AG09319 (cell line): ENCODE measurements at regions not wholly inside any gene's neighbourhood (a gene's known extent, or its start where the extent isn't known, plus 50 kb on each side); places are given as distances from the start of the nearest gene placed in this dataset.
"Not testable (repeated sequence)": the region's sequence is repeated elsewhere in the genome, so short reads cannot be mapped to it uniquely, and the experiment has no call there.

Experiments used
- DNase-seq: peaks from one replicate; pipeline ENCODE4 v3.0.0-alpha.2; 2010; ENCODE audit warnings: low read depth; ENCODE audit errors: extremely low read depth
- CTCF ChIP-seq: IDR thresholded peaks from 2 replicates; pipeline ENCODE4 v1.5.1; 2011; ENCODE audit warnings: low read depth, mild to moderate bottlenecking, inconsistent platforms, low read length, moderate library complexity

- no peak for TF ChIP-seq CTCF
- no peak for DNase-seq
Observed at GRCh38 chr5:108515517-108516105, 133.7 kb upstream of the FBXL17 start.

GRCh38 chr5:108508979-108509378, 127.1 kb upstream of the FBXL17 start:
- TF ChIP-seq CTCF = no peak
- no peak for DNase-seq

GRCh38 chr5:108507631-108508030, 125.7 kb upstream of the FBXL17 start:
- no peak for TF ChIP-seq CTCF
- DNase-seq = no peak

DNA sequence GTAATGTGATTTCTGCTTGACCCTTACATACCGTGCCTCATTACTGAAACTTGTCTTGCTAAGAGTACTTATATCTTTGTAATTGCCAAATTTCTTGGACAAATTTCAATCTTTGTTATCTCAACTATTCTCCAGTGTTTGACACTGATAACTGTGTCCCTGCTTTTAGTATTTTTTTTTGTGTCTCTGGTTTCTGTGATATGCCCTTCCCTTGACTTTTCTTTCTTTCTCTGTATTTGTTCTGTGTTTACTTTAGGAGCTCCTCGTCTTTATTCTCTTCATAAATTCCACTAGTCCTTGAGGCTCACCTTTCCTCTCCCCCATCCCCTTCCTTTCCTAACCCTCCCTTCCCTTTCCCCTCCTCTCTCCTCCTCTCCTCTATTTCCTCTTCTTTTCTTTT, 123.7 kb upstream of the FBXL17 start:
- TF ChIP-seq CTCF = no peak
- DNase-seq = no peak

- DNase-seq = no peak
- no peak for TF ChIP-seq CTCF
Observed at GRCh38 chr5:108504974-108505373, 123.1 kb upstream of the FBXL17 start.

- no peak for TF ChIP-seq CTCF
- DNase-seq = no peak
Observed at GRCh38 chr5:108503986-108504385, 122.1 kb upstream of the FBXL17 start.

DNA sequence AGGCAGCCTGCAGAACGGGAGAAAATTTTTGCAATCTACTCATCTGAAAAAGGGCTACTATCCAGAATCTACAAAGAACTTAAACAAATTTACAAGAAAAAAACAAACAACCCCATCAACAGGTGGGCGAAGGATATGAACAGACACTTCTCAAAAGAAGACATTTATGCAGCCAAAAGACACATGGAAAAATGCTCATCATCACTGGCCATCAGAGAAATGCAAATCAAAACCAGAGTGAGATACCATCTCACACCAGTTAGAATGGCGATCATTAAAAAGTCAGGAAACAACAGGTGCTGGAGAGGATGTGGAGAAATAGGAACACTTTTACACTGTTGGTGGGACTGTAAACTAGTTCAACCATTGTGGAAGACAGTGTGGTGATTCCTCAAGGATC, 113.7 kb upstream of the FBXL17 start:
- DNase-seq = not testable (repeated sequence)

DNA sequence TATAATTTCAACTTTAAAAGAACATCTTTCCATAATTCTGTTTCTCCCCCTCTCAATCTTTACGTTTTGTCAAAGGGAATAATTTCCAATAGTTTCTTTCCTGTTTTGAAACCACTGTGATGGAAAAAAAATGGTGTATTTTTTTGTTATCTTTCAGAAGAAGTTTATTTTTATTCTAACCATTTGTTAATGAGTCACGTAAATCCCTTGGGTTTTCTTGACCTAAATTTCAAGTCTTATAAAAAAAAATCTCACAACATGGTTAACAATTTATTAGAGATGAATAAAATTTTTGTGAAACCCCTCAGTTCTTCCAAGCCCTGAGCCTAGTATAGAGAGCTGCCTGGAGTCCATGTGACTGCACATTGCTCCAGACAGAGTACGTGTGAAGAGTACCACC, 106.1 kb upstream of the FBXL17 start:
- no peak for TF ChIP-seq CTCF
- no peak for DNase-seq
